Chondrocyte (in vitro differentiated cells): ENCODE measurements at regions not wholly inside any gene's neighbourhood (a gene's known extent, or its start where the extent isn't known, plus 50 kb on each side); places are given as distances from the start of the nearest gene placed in this dataset.

Source experiments
- DNase-seq: peaks from one replicate; pipeline ENCODE4 v3.0.0; 2021; ENCODE audit warnings: mixed read lengths, low spot score
- H3K27ac Mint-ChIP-seq: one replicate; pipeline ENCODE4 v1.8.0; 2021; ENCODE audit warnings: mild to moderate bottlenecking, moderate library complexity, mixed read lengths; ENCODE audit not compliant: unreplicated experiment
- H3K27me3 Mint-ChIP-seq: 2 replicates; pipeline ENCODE4 v1.8.0; 2021; ENCODE audit warnings: low read depth, mixed read lengths
- H3K36me3 Mint-ChIP-seq: 2 replicates; pipeline ENCODE4 v1.8.0; 2021; ENCODE audit warnings: low read depth, mixed read lengths
- H3K4me1 Mint-ChIP-seq: 2 replicates; pipeline ENCODE4 v1.8.0; 2021; ENCODE audit warnings: low read depth, mild to moderate bottlenecking, mixed read lengths
- H3K4me3 Mint-ChIP-seq: one replicate; pipeline ENCODE4 v1.8.0; 2021; ENCODE audit warnings: mild to moderate bottlenecking, moderate library complexity, mixed read lengths; ENCODE audit not compliant: unreplicated experiment
- H3K9me3 Mint-ChIP-seq: 2 replicates; pipeline ENCODE4 v1.8.0; 2021; ENCODE audit warnings: low read depth, mixed read lengths
- TF ChIP-seq, protein P1 (sequence below): fragments of 200-600 bp; sonication (generic); IDR thresholded peaks from 2 replicates; pipeline ENCODE4 v1.5.0; 2021; ENCODE audit warnings: antibody characterized with exemption, mild to moderate bottlenecking, moderate library complexity

DNA sequence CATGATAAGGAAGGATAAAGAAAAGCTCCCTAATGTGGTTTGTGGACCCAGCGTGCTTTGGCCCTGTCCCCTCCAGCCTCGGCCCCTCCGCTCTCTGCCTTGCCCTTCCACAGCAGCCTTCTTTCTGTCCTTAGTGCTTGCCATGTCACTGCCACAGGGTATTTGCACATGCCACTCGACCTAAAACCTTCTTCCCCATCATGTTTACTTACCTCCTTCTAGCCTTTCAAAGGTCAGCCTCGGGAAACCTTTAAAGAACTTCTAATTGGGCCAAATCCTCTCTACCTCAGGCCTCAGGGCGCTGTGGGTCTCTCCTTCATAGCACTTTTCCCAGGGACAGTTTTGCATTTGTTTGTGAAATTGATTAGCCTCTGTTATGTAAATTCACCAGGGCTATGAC lies 73.0 kb downstream of the SCN11A start:
- DNase-seq = no peak
- no peaks in the 10 kb centered on the region for H3K4me1 Mint-ChIP-seq
- TF ChIP-seq, protein P1, sequence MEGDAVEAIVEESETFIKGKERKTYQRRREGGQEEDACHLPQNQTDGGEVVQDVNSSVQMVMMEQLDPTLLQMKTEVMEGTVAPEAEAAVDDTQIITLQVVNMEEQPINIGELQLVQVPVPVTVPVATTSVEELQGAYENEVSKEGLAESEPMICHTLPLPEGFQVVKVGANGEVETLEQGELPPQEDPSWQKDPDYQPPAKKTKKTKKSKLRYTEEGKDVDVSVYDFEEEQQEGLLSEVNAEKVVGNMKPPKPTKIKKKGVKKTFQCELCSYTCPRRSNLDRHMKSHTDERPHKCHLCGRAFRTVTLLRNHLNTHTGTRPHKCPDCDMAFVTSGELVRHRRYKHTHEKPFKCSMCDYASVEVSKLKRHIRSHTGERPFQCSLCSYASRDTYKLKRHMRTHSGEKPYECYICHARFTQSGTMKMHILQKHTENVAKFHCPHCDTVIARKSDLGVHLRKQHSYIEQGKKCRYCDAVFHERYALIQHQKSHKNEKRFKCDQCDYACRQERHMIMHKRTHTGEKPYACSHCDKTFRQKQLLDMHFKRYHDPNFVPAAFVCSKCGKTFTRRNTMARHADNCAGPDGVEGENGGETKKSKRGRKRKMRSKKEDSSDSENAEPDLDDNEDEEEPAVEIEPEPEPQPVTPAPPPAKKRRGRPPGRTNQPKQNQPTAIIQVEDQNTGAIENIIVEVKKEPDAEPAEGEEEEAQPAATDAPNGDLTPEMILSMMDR = no peak
- no peak overlapping the region for H3K4me3 Mint-ChIP-seq
- peaks cover 25% of the 10 kb centered on the region for H3K27me3 Mint-ChIP-seq
- no peaks in the 10 kb centered on the region for H3K36me3 Mint-ChIP-seq
- H3K27ac Mint-ChIP-seq = no peak overlapping the region
- no peaks in the 10 kb centered on the region for H3K9me3 Mint-ChIP-seq

- Mint-ChIP-seq H3K27me3 (peaks cover 29% of the 10 kb centered on the region), H3K36me3 (no peaks in the 10 kb centered on the region), H3K4me3 (no peak overlapping the region), H3K9me3 (no peaks in the 10 kb centered on the region), H3K27ac (no peak overlapping the region), H3K4me1 (no peaks in the 10 kb centered on the region)
- TF ChIP-seq, protein P1 = no peak
- no peak for DNase-seq
These were observed 80.7 kb downstream of the SCN11A start for GRCh38 chr3:38970851-38971638.

DNA sequence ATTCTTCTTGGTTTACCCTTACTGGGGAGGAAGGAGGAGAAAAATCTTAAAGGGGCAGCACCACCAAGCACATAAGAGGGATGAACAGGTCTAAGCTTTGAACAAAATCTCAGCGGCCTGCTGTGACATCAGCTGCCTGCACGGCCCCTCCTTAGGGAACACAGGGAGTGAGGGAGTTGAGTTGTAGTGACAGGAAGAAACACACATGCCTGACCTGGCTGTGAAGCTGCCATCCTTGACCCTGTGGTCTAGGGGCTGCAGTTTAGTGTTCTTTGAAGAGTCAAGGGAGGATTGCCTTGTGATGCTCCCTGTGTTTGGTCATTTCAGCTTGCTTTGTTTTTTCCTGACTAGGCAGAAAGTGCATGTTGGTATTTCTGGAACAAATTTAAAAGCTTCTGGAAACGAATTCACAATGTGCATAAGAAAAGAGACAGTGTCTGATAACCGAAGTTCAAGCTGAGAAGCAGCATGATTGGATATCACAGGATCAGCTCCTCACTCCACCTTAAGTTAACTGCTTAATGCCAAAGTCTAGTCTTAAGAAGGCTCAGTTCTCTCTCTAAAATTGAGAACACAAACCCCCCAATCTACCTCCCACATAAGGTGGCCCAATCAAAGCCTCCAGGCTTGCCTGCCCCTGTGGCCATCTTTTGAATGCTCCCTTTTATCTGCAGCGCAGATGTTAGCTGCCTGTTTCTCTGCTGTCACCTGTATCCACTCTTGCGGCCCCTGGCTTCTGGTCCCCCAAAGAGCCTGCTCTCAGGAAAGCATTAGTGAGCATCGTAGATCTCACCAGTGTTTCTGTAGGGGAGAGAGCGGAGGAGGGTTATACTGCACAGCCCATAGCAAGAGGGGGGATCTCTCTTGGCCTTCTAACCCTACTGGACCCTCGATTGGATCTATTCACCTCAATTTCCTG lies 82.2 kb downstream of the SCN11A start:
- H3K4me3 Mint-ChIP-seq = no peak overlapping the region
- H3K27ac Mint-ChIP-seq = no peak overlapping the region
- no peak for DNase-seq
- H3K4me1 Mint-ChIP-seq = no peaks in the 10 kb centered on the region
- H3K36me3 Mint-ChIP-seq = no peaks in the 10 kb centered on the region
- no peaks in the 10 kb centered on the region for H3K9me3 Mint-ChIP-seq
- peaks cover 26% of the 10 kb centered on the region for H3K27me3 Mint-ChIP-seq
- TF ChIP-seq, protein P1 = no peak

DNA sequence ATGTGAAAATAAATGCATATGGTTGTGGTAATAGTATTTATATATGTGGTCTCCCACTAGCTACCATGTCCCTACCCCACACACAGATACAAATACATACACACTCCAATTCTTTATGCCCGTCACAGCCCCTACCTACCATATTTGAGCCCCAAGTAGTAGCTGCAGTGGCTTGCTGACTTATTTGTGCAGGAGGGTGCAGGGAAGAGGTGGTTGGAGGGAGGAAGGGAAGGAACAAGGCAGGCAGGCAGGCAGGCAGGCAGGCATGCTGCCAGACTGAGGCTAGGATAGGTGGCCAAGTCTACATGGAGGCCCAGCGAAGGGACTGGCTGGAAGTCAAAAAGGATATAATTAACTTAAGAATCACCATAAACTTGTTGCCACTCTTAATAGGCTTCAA lies 82.9 kb downstream of the SCN11A start:
- TF ChIP-seq, protein P1 = no peak

DNA sequence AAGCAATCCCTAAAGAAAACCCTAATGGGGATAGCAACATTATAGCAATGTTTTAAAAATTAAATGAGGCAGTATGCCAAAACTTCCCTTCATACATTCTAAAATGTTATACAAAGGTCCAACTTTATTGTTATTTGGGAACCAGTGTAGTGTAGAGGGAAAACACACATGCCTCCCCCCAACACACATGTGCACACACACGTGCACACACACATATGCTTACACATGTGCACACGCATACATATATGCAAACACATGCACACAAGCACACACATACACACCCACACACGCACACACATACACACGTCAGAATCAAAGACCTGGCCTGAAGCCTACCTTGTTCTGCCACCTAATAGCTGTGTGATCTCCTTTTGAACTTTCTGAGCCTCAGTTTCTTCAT lies 83.3 kb downstream of the SCN11A start:
- no peak overlapping the region for H3K27ac Mint-ChIP-seq
- H3K27me3 Mint-ChIP-seq = peaks cover 22% of the 10 kb centered on the region
- no peaks in the 10 kb centered on the region for H3K4me1 Mint-ChIP-seq
- H3K36me3 Mint-ChIP-seq = no peaks in the 10 kb centered on the region
- TF ChIP-seq, protein P1 = no peak
- H3K4me3 Mint-ChIP-seq = no peak overlapping the region
- no peaks in the 10 kb centered on the region for H3K9me3 Mint-ChIP-seq
- DNase-seq = no peak

More for the DNA sequence above, 82.9 kb downstream of the SCN11A start:
- Mint-ChIP-seq H3K4me1 (no peaks in the 10 kb centered on the region), H3K27me3 (peaks cover 25% of the 10 kb centered on the region), H3K36me3 (no peaks in the 10 kb centered on the region), H3K27ac (no peak overlapping the region), H3K4me3 (no peak overlapping the region), H3K9me3 (no peaks in the 10 kb centered on the region)
- no peak for DNase-seq
